Liver (tissue), 8 donors: ENCODE measurements at regions not wholly inside any gene's neighbourhood (a gene's known extent, or its start where the extent isn't known, plus 50 kb on each side); places are given as distances from the start of the nearest gene placed in this dataset.

Source experiments
- DNase-seq: peaks from one replicate; pipeline ENCODE4 v3.0.0-alpha.2; 2017; ENCODE audit warnings: low spot score
- H3K27ac ChIP-seq, 2 donors: one replicate each; pipeline ENCODE4 v1.7.0; 2013; ENCODE audit warnings: inconsistent platforms in 2 of 2, low read length in 2 of 2, control low read depth in 1 of 2, low read depth in 1 of 2, mild to moderate bottlenecking in 1 of 2
- H3K27me3 ChIP-seq, 4 donors: one replicate each; pipeline versions ENCODE4 v1.6.1 to v1.7.0; 2013; ENCODE audit warnings: low read length in 3 of 4, inconsistent platforms in 1 of 4, mild to moderate bottlenecking in 1 of 4, moderate library complexity in 1 of 4; ENCODE audit not compliant: control insufficient read depth in 4 of 4, insufficient read depth in 4 of 4
- H3K36me3 ChIP-seq, 4 donors: one replicate each; pipeline versions ENCODE4 v1.6.1 to v1.7.0; 2013; ENCODE audit warnings: low read length in 3 of 4, mild to moderate bottlenecking in 3 of 4, low read depth in 1 of 4, moderate library complexity in 1 of 4; ENCODE audit not compliant: control insufficient read depth in 4 of 4, insufficient read depth in 3 of 4
- H3K4me1 ChIP-seq, 4 donors: one replicate each; pipeline versions ENCODE4 v1.6.1 to v1.7.0; 2013; ENCODE audit warnings: low read length in 3 of 4, mild to moderate bottlenecking in 3 of 4, moderate library complexity in 1 of 4; ENCODE audit not compliant: control insufficient read depth in 4 of 4, insufficient read depth in 4 of 4
- H3K4me3 ChIP-seq, 3 donors: one replicate each; pipeline versions ENCODE4 v1.6.1 to v1.7.0; 2013; ENCODE audit warnings: low read length in 3 of 3, control low read depth in 1 of 3, low read depth in 1 of 3, mild to moderate bottlenecking in 1 of 3
- H3K9ac ChIP-seq, 2 donors: one replicate each; pipeline ENCODE4 v1.7.0; 2013; ENCODE audit warnings: low read length in 2 of 2, mild to moderate bottlenecking in 2 of 2, moderate library complexity in 2 of 2, control low read depth in 1 of 2, low read depth in 1 of 2
- H3K9me3 ChIP-seq, 4 donors: one replicate each; pipeline versions ENCODE4 v1.6.1 to v1.7.0; 2013; ENCODE audit warnings: low read length in 3 of 4; ENCODE audit not compliant: control insufficient read depth in 4 of 4
- EGR1 ChIP-seq, 2 donors: IDR thresholded peaks; 2 replicates each; pipeline ENCODE4 v1.6.1; 2016 to 2018; ENCODE audit warnings: antibody characterized with exemption in 2 of 2, low read depth in 2 of 2
- FOXA1 ChIP-seq: IDR thresholded peaks from 2 replicates; pipeline ENCODE4 v1.6.1; 2016; ENCODE audit warnings: antibody characterized with exemption
- FOXA2 ChIP-seq: IDR thresholded peaks from 2 replicates; pipeline ENCODE4 v1.6.1; 2016; ENCODE audit warnings: antibody characterized with exemption
- GABPA ChIP-seq, 2 donors: IDR thresholded peaks in 1 of 2; conservative IDR thresholded peaks in 1 of 2; 2 replicates each; pipeline ENCODE4 v1.6.1; 2016; ENCODE audit warnings: antibody characterized with exemption in 2 of 2, mild to moderate bottlenecking in 1 of 2, moderate library complexity in 1 of 2
- HNF4A ChIP-seq, 2 donors: conservative IDR thresholded peaks; 2 replicates each; pipeline ENCODE4 v1.6.1; 2016; ENCODE audit warnings: antibody characterized with exemption in 2 of 2, mild to moderate bottlenecking in 2 of 2
- HNF4G ChIP-seq: IDR thresholded peaks from 2 replicates; pipeline ENCODE4 v1.6.1; 2016; ENCODE audit warnings: antibody characterized with exemption
- NR2F2 ChIP-seq: IDR thresholded peaks from 2 replicates; pipeline ENCODE4 v1.6.1; 2016; ENCODE audit warnings: antibody characterized with exemption
- RAD21 ChIP-seq, 2 donors: IDR thresholded peaks; 2 replicates each; pipeline ENCODE4 v1.6.1; 2016; ENCODE audit warnings: antibody characterized with exemption in 2 of 2, mild to moderate bottlenecking in 2 of 2
- RXRA ChIP-seq, 2 donors: IDR thresholded peaks; 2 replicates each; pipeline ENCODE4 v1.6.1; 2017 to 2018; ENCODE audit warnings: antibody characterized with exemption in 2 of 2, mild to moderate bottlenecking in 1 of 2
- SP1 ChIP-seq: IDR thresholded peaks from 2 replicates; pipeline ENCODE4 v1.6.1; 2018; ENCODE audit warnings: antibody characterized with exemption, mild to moderate bottlenecking
- TAF1 ChIP-seq: conservative IDR thresholded peaks from 2 replicates; pipeline ENCODE4 v1.6.1; 2016; ENCODE audit warnings: antibody characterized with exemption, mild to moderate bottlenecking
- YY1 ChIP-seq: IDR thresholded peaks from 2 replicates; pipeline ENCODE4 v1.6.1; 2016; ENCODE audit warnings: antibody characterized with exemption, mild to moderate bottlenecking
- WGBS: extraction: QIAGEN DNeasy Blood & Tissue Kit; methylation state at CpG from one replicate; pipeline ENCODE4 v1.1.7; 2013; 5-methylcytosine and 5-hydroxymethylcytosine counted together
- TF ChIP-seq, protein P1 (sequence below): IDR thresholded peaks from 2 replicates; pipeline ENCODE4 v1.6.1; 2016; ENCODE audit warnings: antibody characterized with exemption
- TF ChIP-seq, protein P2 (sequence below): fragments of 150-350 bp; IDR thresholded peaks from 2 replicates; pipeline ENCODE4 v1.5.1; 2017; ENCODE audit warnings: improper control_type of control experiment, low read depth, low read length; ENCODE audit not compliant: missing input control
- TF ChIP-seq, protein P3 (sequence below): IDR thresholded peaks from 2 replicates; pipeline ENCODE4 v1.6.1; 2016; ENCODE audit warnings: antibody characterized with exemption
- TF ChIP-seq, protein P4 (sequence below): IDR thresholded peaks from 2 replicates; pipeline ENCODE4 v1.6.1; 2016; ENCODE audit warnings: antibody characterized with exemption, mild to moderate bottlenecking
- TF ChIP-seq, protein P5 (sequence below): IDR thresholded peaks from 2 replicates; pipeline ENCODE4 v1.6.1; 2016; ENCODE audit warnings: antibody characterized with exemption
- donor health status: healthy.
- donor health status: healthy.
- donor health status: healthy.
- donor health status: healthy.
- donor health status: healthy.

DNA sequence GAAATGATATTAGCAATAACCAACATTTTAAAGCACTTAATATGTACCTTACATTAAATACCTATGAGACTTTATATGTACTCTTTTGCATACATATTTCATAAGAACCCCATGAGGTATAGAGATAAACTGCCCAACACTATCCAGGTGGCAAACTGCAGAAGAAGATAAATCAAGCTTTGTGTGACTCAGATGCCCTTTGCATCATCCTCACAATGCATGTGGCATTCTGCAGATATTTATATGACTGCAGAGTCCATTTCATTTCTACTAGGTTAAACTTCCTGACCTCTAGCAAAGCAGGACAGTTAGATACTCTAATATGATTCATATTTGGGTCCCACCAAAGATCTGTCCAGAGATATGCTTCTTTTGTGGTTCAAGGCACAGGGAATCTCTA lies 85.6 kb upstream of the RASGEF1B start:
- Histone ChIP-seq H3K9ac (no peak overlapping the region), H3K36me3 (no peaks in the 10 kb centered on the region), H3K27ac (no peak overlapping the region), H3K4me3 (no peak overlapping the region), H3K4me1 (peaks cover 0 to 1% (median 0%) of the 10 kb centered on the region in 4 donors), H3K27me3 (no peaks in the 10 kb centered on the region), H3K9me3 (no peaks in the 10 kb centered on the region)
- TF ChIP-seq, protein P1, sequence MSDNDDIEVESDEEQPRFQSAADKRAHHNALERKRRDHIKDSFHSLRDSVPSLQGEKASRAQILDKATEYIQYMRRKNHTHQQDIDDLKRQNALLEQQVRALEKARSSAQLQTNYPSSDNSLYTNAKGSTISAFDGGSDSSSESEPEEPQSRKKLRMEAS = no peak
- TF ChIP-seq, protein P2, sequence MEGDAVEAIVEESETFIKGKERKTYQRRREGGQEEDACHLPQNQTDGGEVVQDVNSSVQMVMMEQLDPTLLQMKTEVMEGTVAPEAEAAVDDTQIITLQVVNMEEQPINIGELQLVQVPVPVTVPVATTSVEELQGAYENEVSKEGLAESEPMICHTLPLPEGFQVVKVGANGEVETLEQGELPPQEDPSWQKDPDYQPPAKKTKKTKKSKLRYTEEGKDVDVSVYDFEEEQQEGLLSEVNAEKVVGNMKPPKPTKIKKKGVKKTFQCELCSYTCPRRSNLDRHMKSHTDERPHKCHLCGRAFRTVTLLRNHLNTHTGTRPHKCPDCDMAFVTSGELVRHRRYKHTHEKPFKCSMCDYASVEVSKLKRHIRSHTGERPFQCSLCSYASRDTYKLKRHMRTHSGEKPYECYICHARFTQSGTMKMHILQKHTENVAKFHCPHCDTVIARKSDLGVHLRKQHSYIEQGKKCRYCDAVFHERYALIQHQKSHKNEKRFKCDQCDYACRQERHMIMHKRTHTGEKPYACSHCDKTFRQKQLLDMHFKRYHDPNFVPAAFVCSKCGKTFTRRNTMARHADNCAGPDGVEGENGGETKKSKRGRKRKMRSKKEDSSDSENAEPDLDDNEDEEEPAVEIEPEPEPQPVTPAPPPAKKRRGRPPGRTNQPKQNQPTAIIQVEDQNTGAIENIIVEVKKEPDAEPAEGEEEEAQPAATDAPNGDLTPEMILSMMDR = no peak
- TF ChIP-seq, protein P3, sequence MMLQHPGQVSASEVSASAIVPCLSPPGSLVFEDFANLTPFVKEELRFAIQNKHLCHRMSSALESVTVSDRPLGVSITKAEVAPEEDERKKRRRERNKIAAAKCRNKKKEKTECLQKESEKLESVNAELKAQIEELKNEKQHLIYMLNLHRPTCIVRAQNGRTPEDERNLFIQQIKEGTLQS = no peak
- TF ChIP-seq EGR1 (IDR thresholded peaks at IDR 0.05; ENCODE audit: low read depth in 2 of 2) = no peak
- no peak for TF ChIP-seq HNF4A (conservative IDR thresholded peaks at IDR 0.05)
- TF ChIP-seq RAD21 (IDR thresholded peaks at IDR 0.05) = no peak
- TF ChIP-seq YY1 = no peak
- no peak for TF ChIP-seq RXRA (IDR thresholded peaks at IDR 0.05)
- no peak for TF ChIP-seq SP1
- no peak for TF ChIP-seq FOXA2
- no peak for DNase-seq

DNA sequence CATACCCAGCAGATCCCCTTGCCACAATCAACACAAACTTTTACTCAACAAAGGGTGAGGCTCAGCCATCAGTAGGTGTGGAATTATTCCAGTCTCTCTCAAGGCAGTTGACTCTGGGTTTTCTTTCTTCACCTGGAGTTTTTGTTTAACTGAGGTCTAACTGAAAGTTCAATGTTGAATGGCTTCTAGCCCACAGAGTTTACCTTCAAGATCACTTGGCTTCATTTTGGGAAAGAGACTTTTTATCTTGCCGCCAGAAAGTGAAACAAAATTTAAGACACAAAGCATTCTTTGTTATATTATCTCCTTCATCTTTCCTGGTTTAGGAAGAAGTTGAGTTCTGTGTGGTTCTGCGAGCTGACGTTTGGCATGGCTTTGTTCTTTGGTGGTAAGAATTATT lies 83.8 kb upstream of the RASGEF1B start:
- no peak for DNase-seq
- TF ChIP-seq NR2F2 (no peak), GABPA (IDR thresholded peaks at IDR 0.05 in 1 of 2, conservative IDR thresholded peaks at IDR 0.05 in 1 of 2) (no peak), FOXA1 (no peak), TAF1 (no peak), YY1 (no peak), HNF4A (conservative IDR thresholded peaks at IDR 0.05) (no peak), HNF4G (no peak), SP1 (no peak), RXRA (IDR thresholded peaks at IDR 0.05) (no peak), FOXA2 (no peak), EGR1 (IDR thresholded peaks at IDR 0.05; ENCODE audit: low read depth in 2 of 2) (no peak)
- TF ChIP-seq, protein P1 = no peak
- TF ChIP-seq, protein P4, sequence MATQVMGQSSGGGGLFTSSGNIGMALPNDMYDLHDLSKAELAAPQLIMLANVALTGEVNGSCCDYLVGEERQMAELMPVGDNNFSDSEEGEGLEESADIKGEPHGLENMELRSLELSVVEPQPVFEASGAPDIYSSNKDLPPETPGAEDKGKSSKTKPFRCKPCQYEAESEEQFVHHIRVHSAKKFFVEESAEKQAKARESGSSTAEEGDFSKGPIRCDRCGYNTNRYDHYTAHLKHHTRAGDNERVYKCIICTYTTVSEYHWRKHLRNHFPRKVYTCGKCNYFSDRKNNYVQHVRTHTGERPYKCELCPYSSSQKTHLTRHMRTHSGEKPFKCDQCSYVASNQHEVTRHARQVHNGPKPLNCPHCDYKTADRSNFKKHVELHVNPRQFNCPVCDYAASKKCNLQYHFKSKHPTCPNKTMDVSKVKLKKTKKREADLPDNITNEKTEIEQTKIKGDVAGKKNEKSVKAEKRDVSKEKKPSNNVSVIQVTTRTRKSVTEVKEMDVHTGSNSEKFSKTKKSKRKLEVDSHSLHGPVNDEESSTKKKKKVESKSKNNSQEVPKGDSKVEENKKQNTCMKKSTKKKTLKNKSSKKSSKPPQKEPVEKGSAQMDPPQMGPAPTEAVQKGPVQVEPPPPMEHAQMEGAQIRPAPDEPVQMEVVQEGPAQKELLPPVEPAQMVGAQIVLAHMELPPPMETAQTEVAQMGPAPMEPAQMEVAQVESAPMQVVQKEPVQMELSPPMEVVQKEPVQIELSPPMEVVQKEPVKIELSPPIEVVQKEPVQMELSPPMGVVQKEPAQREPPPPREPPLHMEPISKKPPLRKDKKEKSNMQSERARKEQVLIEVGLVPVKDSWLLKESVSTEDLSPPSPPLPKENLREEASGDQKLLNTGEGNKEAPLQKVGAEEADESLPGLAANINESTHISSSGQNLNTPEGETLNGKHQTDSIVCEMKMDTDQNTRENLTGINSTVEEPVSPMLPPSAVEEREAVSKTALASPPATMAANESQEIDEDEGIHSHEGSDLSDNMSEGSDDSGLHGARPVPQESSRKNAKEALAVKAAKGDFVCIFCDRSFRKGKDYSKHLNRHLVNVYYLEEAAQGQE = no peak
- TF ChIP-seq, protein P2 = no peak
- TF ChIP-seq, protein P3 = no peak
- TF ChIP-seq, protein P5, sequence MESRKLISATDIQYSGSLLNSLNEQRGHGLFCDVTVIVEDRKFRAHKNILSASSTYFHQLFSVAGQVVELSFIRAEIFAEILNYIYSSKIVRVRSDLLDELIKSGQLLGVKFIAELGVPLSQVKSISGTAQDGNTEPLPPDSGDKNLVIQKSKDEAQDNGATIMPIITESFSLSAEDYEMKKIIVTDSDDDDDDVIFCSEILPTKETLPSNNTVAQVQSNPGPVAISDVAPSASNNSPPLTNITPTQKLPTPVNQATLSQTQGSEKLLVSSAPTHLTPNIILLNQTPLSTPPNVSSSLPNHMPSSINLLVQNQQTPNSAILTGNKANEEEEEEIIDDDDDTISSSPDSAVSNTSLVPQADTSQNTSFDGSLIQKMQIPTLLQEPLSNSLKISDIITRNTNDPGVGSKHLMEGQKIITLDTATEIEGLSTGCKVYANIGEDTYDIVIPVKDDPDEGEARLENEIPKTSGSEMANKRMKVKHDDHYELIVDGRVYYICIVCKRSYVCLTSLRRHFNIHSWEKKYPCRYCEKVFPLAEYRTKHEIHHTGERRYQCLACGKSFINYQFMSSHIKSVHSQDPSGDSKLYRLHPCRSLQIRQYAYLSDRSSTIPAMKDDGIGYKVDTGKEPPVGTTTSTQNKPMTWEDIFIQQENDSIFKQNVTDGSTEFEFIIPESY = no peak
- Histone ChIP-seq H3K27ac (no peak overlapping the region), H3K27me3 (no peaks in the 10 kb centered on the region), H3K9me3 (no peaks in the 10 kb centered on the region), H3K4me1 (peaks cover 0 to 4% (median under 1%) of the 10 kb centered on the region in 4 donors), H3K36me3 (no peaks in the 10 kb centered on the region), H3K4me3 (no peak overlapping the region), H3K9ac (no peak overlapping the region)
- WGBS = 44% methylated on average over 3 of the region's 3 CpGs
